GM21529 (cell line): ENCODE measurements at regions not wholly inside any gene's neighbourhood (a gene's known extent, or its start where the extent isn't known, plus 50 kb on each side); places are given as distances from the start of the nearest gene placed in this dataset.
A peak's percentile ranks its signal among the peaks of the same experiment; 100 is the strongest.

Experiments used
- ATAC-seq: cut with Tn5 transposase; IDR thresholded peaks from one replicate; pipeline ENCODE4 v1.9.1; 2021; ENCODE audit not compliant: unreplicated experiment

DNA sequence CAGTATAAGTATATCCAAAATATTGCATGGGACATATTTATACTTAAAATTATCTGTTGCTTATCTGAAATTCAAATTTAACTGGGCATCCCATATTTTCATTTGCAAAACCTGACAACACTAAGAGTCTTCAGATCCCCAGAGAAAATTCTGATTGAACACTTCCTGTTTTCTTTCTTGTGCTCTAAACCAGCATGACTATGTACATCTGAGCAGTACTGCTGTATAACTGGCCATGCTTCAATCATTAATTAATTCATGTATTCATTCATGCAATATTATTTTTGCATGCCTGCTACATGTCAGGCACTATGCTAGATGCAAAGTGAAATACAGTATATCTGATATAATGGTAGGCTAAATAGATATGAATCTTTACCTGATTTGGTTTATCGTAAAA, 461.2 kb downstream of the TLR4 start:
- no peak for ATAC-seq

DNA sequence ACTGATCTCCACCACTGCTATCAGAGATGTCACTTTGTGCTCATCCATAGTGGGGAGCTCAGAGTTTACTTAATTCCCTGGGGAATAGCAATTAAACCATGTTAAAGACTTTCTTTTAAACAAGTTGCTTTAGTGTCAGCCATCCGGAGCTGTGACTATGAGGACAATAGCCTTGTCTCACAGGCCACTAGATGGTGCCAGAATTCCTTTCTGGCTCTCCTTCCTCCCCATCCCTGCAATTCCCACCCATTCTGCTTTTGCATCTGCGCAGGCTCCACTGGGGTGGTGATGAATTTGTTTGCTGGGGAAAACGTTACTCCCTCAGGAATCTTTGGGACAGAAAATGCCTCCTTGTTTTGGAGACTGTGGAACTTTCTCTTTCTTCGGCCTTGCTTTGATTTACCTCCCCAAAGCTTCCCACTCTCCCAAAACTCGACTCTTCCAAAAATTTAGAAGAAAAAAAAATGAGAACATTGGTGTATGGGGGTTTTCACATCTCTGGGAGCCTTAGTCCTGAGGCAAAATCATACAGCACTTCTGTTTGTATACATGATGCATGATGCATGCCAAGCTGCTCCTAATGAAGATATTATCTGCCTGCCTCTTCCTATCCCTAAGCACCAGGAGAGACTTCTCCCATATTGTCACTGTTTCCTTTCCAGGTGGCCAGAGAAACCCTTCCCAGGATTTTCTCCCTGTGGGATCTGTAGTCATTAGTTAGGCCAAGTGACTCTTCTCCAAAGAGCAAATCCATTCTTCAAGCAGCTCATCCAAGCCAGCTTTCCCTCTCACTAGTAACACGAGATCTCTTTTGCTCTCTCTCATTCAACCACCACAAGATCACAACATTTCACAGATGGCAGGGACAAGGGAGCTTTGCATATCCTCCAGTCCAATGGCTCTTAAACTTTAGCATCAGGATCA, 466.1 kb downstream of the TLR4 start:
- ATAC-seq, result peak; percentile 52

DNA sequence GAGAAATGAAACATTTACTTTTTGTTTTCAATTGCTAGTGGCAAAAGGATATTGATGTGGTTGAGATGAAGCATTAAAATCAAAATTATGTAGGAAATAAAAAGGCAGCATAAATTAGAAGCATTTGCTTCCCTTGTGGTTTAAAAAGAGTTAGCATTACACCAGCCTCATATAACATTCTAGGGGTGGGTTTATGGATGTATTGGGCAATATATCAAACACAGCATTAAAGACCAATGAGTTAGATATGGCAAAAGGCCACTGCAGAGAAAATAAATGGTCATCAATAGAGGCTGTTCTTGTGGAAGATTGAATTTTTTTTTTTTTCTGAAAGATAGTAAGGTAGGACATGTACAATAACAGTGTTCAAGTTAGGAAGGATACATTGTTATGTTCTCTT, 473.0 kb downstream of the TLR4 start:
- ATAC-seq, result no peak

DNA sequence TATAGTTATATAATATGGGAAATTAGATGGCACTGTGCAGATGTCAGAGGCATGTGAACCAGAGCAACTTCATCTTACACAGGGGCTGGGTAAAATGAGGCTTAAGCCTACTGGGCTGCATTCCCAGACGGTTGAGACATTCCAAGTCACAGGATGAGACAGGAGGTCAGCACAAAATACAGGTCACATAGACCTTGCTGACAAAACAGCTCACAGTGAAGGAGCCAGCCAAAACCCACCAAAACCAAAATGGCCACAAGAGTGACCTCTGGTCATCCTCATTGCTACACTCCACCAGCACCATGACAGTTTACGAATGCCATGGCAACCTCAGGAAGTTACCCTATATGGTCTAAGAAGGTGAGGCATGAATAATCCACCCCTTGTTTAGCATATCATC, 479.4 kb downstream of the TLR4 start:
- no peak for ATAC-seq

DNA sequence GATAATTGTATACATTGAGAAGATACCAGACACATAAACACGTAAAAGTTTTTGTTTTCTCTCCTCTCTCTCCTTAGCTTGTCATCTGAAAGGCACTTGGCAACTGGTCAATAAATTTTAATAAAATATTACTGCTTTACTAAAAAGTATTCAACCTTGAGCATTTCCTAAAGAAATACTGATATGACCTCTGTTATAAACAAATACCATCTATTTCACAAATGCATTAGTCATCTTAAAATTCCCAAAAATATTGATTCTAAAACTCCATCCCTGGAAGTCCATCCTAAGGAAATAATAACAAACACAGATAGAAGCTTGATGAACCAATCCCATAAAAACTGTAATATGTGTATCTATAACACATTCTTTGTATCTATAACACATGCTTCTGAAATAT, 483.2 kb downstream of the TLR4 start:
- ATAC-seq, result no peak

DNA sequence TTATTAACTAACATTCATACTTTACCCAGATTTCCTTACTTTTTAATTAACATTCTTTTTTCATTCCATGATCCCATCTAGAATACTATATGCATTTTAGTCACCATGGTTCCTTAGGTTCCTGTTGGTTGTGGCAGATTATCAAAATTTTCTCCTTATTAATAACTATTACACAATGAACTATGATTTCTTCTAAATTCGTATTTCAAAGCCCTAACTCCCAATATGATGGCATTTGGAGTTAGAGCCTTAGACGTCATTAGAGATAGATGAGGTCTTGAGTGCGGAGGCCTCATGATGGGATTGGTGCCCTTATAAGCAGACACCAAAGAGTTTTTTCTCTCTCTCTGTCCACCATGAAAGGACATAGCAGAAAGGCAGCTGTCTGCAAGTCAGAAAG, 485.4 kb downstream of the TLR4 start:
- ATAC-seq, result no peak

DNA sequence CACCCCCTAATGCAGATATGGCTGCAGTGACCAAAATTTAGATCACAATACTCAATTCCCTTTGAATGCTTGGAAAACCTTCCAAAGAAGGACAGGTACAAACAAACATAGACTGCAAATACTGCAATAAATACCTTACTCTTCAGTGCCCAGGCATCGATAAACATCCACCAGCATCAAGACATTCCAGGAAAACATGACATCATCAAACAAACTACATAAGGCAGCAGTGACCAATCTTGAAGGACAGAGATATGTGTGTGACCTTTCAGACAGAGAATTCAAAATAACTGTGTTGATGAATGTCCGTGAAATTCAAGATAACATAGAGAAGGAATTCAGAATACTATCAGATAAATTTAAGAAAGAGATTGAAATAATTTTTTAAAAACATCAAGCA, 488.6 kb downstream of the TLR4 start:
- ATAC-seq, result no peak

DNA sequence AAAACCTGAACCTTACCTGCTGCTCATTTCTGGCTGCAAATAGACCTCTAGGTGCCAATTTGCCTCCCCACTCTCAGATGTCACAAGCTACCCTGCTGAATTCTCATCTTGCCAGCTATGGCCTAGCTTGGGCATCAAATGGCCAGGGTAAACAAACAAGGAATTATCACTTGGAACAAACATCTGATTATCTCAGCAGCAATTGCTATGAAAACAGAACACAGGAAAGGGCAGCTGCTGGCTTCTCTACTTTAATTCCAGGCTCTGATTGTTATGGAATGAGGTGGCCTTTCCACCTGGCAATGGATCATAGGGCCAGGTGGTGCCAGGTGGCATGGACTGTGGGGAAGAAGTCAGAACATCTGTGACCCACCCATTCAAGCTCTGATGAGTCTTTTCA, 505.1 kb downstream of the TLR4 start:
- ATAC-seq, result no peak

DNA sequence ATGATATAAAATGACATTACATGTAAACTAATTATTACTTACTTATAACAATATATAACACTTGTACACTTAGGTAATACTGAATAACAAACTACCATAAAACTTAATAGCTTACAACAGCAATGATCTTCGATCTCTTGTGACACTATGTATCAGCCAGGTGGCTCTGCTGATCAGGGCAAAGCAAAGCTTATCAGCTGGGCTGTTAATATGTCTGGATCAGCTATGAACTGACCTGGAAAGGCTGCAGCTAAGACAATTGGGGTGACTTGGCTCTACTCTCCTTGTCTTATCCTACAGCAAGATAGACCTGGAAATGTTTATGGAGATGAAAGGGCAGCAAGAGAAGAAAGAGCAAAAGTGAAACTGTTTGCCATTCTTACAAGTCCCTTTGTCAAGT, 511.3 kb downstream of the TLR4 start:
- no peak for ATAC-seq

DNA sequence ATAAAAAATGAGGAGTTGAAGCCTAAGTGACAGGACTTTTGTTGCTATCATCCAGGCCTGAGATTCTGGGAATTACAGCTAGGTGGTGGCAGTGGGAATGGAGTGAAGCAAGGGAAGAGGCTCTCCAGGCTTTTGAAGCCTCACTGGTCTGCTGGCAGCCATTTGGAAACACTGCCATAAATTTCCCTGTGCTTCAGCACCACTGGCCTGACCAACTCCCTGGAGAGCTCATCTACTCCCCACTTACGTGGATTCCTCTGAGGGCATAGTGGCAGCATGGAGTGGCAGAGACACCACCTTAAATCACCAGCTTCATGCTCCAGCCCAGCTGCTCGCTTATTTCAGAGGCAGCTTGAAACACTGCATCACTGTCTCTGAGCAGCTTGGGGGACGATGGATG, 518.2 kb downstream of the TLR4 start:
- ATAC-seq, result no peak

DNA sequence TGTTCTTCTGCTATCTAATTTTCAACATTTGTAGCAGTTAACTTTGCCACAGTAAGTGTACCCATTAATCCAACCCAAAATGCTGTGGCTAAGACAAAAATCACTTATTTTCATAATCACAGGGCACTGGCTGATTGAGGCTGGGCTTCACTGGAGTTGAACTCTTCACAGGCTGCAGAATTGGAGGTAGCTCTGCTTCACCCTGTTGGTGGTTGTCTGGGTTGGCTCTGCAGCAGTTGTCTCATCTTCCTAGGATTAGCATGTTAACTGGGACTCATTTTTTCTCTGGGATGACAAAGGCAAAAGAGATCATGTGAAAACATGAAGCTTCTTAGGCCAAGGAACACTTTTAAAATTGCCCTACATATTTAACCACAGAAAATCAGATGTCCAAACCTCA, 518.9 kb downstream of the TLR4 start:
- ATAC-seq, result no peak

DNA sequence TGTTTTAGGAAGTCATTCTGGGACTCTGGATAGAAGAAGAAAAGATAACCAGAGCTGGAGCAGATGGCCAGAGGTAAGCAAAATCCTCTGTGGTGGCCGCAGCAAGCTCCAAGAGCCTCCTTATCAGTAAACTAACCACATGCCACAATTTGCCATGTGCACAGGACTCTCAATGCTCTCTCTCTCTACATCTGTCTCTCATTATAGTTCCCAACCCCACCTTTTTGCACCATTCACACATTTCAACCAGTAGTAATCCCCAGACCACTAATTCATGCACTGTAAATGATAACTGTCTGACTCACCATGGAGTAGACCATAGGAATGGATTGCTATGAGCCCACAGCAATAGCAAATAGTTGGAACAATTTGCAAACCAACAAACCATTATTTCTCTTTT, 526.1 kb downstream of the TLR4 start:
- ATAC-seq, result no peak

DNA sequence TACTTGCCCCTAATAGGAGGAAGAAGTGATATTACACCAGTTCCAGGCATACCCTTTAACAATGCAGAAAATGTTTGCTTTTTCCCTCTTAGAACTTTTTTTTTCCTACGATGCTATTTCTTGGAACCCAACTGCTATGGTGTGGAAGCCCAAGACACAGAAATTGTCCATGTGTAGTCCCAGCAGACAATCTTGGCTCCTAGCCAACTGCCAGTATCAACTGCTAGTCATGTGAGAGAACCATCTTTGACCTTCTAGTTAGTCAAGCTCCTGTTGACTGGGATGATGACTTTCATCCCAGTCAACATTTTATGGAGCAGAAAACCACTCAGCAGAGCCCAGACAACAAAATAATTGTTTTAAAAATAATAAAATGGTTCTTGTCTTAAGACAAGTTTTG, 532.4 kb downstream of the TLR4 start:
- no peak for ATAC-seq

DNA sequence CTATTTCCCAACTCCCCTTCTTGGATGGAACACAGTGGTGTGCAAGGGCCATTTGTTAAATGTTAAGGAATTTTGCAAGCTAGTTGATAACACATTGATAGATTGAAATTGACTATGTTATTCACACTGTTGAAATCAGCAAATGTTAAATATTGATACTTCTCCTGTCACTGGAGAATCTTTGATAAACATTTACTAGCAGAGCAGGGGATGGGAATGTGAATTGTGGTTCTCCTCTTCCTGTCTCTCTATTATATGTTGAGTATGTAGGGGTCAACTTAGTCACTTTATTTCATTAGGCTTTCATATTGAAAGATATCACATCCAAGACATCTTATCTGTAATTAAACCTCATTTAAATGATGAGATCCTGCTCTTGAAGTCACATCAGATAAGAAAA, 533.9 kb downstream of the TLR4 start:
- no peak for ATAC-seq

DNA sequence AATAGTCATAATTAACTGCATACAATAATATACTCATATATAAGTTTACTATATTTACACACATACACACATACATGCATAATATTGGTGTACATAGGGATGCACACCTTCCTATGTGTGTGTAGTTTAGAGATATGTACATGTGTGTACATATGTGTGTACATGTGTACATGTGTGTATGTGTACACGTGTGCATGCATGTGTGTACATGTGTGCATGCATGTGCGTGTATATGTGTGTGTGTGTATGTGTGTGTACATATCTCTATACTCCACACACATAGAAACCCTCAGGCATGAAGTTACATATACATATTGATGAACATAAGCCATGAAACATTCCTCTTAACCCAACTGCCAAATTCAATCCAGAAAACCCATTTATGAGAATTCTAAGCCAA, 547.8 kb downstream of the TLR4 start:
- no peak for ATAC-seq

DNA sequence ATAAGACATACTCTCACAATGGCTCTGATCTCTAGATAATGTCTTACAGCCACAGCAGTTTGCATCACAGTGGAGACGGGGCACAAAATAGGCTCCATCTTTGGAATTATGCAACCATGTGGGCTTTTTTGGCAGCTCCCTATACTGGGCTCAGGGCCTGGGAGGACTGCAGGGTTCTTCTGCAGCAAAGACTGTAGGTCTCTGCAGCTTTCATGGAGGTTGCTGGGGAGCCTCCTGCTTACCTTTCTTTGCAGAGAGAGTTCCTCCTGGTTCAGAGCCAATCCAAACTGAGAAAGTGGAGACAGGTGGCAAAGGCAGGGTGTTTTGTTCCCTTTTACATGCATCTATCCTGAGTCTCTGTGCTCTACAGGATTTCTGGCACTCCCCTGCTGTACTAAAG, 558.0 kb downstream of the TLR4 start:
- ATAC-seq, result no peak

DNA sequence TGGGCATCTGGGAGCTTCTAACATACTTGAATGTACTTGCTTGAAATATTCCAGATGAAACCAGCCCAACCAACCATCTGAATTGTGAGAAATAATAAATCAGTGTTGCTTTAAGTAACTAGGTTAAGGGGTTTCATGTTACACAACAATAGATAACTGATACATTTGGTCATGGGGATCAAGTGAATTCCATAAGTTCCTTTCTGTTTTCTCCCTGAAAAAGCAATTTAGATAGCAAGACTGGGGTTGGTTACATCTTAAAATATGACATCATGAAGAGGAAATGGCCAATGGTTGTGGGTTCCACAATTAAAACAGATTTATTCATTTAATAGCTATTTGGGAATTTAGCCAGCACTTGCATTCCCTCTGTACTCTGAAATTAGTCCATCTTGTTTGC, 559.7 kb downstream of the TLR4 start:
- no peak for ATAC-seq

DNA sequence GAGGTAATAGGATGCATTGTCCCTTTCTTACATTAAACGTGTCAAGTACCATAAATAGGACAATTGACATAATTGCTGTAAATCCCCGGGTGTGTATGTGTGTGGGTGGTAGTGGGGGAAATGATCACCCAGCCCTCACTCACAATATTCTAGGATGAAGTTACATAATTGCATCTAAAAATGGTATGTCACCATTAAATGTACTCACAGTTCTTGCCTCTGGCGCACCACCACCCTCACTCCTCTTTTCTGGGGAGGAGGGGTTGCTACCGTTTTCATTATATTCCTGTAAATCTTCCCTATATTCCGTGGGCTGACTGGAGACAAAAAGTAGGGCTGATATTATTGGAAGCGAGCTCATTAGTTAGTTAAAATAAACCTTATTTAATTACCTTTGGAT, 563.8 kb downstream of the TLR4 start:
- no peak for ATAC-seq

DNA sequence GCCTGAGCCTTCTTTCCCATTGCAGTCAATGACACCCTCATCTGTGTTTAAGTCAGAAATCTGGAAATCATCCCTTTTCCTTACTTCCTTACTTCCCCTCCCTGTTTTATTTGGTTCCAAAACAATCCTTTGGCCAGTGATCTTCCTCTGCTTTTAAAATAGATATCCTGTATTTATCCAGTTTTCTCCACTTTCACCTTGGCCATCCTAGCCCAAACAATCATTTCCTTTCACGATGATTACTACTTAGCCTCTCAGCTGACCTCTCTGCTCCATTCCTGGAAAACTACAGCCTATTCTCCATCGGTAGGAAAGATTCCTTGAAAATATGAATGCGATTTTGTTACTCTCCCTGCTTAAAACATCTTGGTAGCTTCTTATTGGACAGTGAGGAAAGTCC, 565.4 kb downstream of the TLR4 start:
- ATAC-seq, result no peak

DNA sequence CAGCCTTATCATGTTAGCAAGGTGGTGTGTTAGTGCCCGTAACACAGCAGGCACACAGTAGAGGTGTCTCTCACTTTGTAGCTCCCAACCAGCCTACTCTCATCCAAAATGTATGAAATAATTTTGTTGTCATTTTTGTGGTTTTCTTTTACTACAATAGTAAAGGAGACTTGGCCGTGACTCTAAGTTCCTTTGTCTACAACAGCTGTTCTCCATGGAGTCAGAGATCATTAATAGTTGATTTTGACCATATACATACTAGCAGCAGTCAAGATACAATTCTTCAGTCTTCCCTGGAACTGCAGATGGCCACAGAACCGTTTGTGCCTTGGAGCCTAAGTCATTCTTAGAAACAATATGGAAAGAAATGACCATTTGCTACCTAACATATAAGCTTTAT, 567.1 kb downstream of the TLR4 start:
- no peak for ATAC-seq

DNA sequence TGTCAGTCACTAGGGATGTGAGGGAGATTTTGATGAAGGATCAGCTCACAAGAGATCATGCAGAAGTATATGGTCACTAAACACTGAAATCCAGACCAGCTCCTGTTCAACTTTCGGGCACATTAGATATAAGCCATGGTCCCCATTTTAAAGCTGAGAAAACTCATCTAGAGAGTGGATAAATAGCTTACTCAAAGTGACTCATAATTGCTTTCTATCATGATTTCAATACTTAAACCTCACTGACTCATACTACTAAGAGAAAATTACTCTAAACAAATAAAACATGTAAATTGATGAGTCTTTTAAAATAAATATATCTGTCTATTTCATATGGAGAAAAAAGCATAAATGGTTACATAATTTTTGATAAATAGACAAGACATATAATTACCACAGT, 567.7 kb downstream of the TLR4 start:
- ATAC-seq, result no peak

DNA sequence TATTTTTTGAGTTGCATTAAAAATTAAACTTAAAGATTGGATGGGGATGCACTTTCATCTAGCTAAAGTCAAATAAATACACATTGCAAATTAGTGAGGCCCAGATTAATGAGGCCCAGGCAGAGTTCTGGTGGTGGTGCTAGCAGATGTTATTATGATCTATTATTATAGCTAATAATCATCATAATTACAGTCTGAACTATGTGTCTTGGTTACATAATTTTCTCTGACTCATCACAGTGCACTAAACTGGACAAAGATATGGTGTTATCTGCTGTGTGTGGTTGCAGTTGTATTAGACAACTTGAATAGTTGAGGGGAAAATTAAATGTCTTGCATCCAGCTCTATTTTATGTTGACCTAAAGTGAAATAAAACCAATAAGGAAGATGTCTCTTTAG, 568.8 kb downstream of the TLR4 start:
- no peak for ATAC-seq

DNA sequence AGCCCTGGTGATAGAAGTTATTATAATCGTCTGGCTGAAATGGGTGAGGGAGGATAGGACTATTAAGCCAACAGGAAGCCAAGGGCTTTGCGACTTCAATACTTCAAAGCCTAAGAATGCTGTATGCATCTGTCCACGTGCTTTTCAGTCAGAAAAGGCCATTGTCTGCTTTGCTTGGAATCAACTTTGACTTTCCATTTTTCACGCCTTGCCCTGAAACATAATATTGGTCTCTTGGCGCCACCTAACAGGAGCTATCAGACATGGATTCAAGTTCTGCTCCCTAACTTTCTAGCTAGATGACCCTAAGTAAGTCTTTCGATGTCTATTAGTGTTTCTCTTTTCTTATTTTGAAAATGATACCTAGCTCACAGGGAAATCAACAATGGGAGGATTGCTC, 572.6 kb downstream of the TLR4 start:
- no peak for ATAC-seq
